ENCODE measurements at regions not wholly inside any gene's neighbourhood (a gene's known extent, or its start where the extent isn't known, plus 50 kb on each side); places are given as distances from the start of the nearest gene placed in this dataset.

DNA sequence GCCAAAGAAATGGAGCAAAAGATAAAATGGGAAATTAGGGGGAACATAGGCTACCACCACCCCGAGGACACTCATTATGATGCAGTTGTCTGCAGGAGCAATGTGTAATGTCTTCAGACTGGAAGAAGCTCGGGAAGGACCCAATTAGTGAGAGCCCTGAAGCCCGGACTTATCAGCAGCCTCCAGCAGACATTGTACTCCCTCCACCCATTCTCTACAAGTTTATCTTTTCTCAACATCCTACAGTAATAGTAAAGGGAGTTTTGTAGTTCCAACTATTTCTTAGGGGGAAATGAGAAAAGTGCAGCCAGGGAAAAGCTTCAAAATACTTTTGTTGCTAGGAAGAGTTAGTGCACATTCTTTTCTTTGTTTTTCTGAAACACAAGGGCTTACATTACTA lies 657.3 kb upstream of the COBL start:
- TF ChIP-seq, protein P1, sequence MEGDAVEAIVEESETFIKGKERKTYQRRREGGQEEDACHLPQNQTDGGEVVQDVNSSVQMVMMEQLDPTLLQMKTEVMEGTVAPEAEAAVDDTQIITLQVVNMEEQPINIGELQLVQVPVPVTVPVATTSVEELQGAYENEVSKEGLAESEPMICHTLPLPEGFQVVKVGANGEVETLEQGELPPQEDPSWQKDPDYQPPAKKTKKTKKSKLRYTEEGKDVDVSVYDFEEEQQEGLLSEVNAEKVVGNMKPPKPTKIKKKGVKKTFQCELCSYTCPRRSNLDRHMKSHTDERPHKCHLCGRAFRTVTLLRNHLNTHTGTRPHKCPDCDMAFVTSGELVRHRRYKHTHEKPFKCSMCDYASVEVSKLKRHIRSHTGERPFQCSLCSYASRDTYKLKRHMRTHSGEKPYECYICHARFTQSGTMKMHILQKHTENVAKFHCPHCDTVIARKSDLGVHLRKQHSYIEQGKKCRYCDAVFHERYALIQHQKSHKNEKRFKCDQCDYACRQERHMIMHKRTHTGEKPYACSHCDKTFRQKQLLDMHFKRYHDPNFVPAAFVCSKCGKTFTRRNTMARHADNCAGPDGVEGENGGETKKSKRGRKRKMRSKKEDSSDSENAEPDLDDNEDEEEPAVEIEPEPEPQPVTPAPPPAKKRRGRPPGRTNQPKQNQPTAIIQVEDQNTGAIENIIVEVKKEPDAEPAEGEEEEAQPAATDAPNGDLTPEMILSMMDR (conservative IDR thresholded peaks at IDR 0.05 in 1 of 2, IDR thresholded peaks at IDR 0.05 in 1 of 2; ENCODE audit: extremely low read depth in 1 of 2, insufficient read depth in 1 of 2, low read depth in 1 of 2, low read length in 2 of 2) = no peak
- no peak for TF ChIP-seq EZH2 (IDR thresholded peaks at IDR 0.05; ENCODE audit: borderline replicate concordance, low read length)

All from mammary epithelial cell (primary cell).